ENCODE measurements at regions not wholly inside any gene's neighbourhood (a gene's known extent, or its start where the extent isn't known, plus 50 kb on each side); places are given as distances from the start of the nearest gene placed in this dataset.

DNA sequence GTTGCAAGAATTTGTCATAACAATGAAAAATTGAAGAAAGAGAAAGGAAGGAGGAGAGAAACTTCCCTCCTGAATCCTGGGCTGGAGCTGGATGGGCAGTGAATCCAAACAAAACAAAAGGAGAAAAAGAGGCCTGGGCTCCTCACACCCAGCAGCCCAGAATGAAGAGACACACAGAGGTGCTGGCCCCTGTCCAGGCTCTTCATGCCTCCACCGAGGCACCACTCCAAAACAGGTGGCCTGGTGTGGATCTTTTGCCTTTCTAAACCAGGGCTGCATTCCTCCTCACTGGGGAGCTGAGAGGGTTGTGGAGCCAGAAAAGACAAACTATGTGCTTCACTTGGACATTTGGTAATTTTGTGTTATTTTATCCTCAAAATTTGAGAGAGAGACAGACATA, 76.0 kb downstream of the FAM124B start:
- TF ChIP-seq, protein P1, sequence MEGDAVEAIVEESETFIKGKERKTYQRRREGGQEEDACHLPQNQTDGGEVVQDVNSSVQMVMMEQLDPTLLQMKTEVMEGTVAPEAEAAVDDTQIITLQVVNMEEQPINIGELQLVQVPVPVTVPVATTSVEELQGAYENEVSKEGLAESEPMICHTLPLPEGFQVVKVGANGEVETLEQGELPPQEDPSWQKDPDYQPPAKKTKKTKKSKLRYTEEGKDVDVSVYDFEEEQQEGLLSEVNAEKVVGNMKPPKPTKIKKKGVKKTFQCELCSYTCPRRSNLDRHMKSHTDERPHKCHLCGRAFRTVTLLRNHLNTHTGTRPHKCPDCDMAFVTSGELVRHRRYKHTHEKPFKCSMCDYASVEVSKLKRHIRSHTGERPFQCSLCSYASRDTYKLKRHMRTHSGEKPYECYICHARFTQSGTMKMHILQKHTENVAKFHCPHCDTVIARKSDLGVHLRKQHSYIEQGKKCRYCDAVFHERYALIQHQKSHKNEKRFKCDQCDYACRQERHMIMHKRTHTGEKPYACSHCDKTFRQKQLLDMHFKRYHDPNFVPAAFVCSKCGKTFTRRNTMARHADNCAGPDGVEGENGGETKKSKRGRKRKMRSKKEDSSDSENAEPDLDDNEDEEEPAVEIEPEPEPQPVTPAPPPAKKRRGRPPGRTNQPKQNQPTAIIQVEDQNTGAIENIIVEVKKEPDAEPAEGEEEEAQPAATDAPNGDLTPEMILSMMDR (IDR thresholded peaks at IDR 0.05; ENCODE audit: poor library complexity): no peak
- TF ChIP-seq EZH2 (IDR thresholded peaks at IDR 0.05; ENCODE audit: borderline replicate concordance): no peak

All from hepatocyte (in vitro differentiated cells).